Testis (tissue), 2 donors: ENCODE measurements at regions not wholly inside any gene's neighbourhood (a gene's known extent, or its start where the extent isn't known, plus 50 kb on each side); places are given as distances from the start of the nearest gene placed in this dataset.

Experiments used
- DNase-seq: peaks from one replicate; pipeline ENCODE4 v3.0.0-alpha.2; 2019
- H3K27ac ChIP-seq, 2 donors: fragments of 200-600 bp; sonication (generic); one replicate each; pipeline ENCODE4 v1.5.1; 2019
- H3K27me3 ChIP-seq: fragments of 200-600 bp; sonication (generic); one replicate; pipeline ENCODE4 v1.5.1; 2019
- H3K36me3 ChIP-seq: fragments of 200-600 bp; sonication (generic); one replicate; pipeline ENCODE4 v1.5.1; 2017; ENCODE audit warnings: low read depth; ENCODE audit errors: missing control alignments
- H3K4me1 ChIP-seq: fragments of 200-600 bp; sonication (generic); one replicate; pipeline ENCODE4 v1.5.1; 2019
- H3K4me3 ChIP-seq, 2 donors: fragments of 200-600 bp; sonication (generic); one replicate each; pipeline ENCODE4 v1.5.1; 2017 to 2019
- H3K9me3 ChIP-seq: fragments of 200-600 bp; sonication (generic); one replicate; pipeline ENCODE4 v1.5.1; 2017
- CTCF ChIP-seq, 3 experiments: fragments of 450-650 bp in 2 of 3; fragments of 200-600 bp in 1 of 3; sonication (generic) in 1 of 3; IDR thresholded peaks; one replicate each; pipeline ENCODE4 v1.5.1; 2016 to 2019; ENCODE audit warnings: antibody characterized with exemption in 3 of 3, mild to moderate bottlenecking in 2 of 3, moderate library complexity in 1 of 3
- POLR2A ChIP-seq: fragments of 450-650 bp; IDR thresholded peaks from one replicate; pipeline ENCODE4 v1.6.1; 2017; ENCODE audit warnings: antibody characterized with exemption, mild to moderate bottlenecking, moderate library complexity
- WGBS, 2 donors: methylation state at CpG; one replicate each; pipeline ENCODE4 v1.1.5; 2018; 5-methylcytosine and 5-hydroxymethylcytosine counted together
- intact Hi-C: fragments of 100-400 bp; cut with DNase I; formaldehyde crosslinking; loops from one replicate; pipeline ENCODE4 v1.15.1; 2023; ENCODE audit warnings: low total_unique reads

- no peak for DNase-seq
- Histone ChIP-seq H3K27me3 (no peaks in the 10 kb centered on the region), H3K4me1 (no peaks in the 10 kb centered on the region), H3K9me3 (no peaks in the 10 kb centered on the region), H3K4me3 (no peak overlapping the region), H3K36me3 (no peaks in the 10 kb centered on the region), H3K27ac (no peak overlapping the region)
- TF ChIP-seq CTCF (IDR thresholded peaks at IDR 0.05) (no peak), POLR2A (no peak)
- intact Hi-C loops = no loop called here
- WGBS, 2 donors = 51 to 60% methylated on average over 1 of the region's 1 CpG
Observed at GRCh38 chr4:12296366-12296765, 867.7 kb upstream of the HS3ST1 start.

- TF ChIP-seq CTCF (IDR thresholded peaks at IDR 0.05) (no peak), POLR2A (no peak)
- Histone ChIP-seq H3K27ac (no peak overlapping the region), H3K4me1 (no peaks in the 10 kb centered on the region), H3K36me3 (no peaks in the 10 kb centered on the region), H3K9me3 (no peaks in the 10 kb centered on the region), H3K27me3 (no peaks in the 10 kb centered on the region), H3K4me3 (no peak overlapping the region)
- DNase-seq = no peak
- WGBS, 2 donors = 21 to 47% methylated on average over 1 of the region's 1 CpG
- intact Hi-C loops = no loop called here
Observed at GRCh38 chr4:12293906-12294525, 865.3 kb upstream of the HS3ST1 start.

- WGBS, 2 donors = 92% methylated on average over 5 of the region's 5 CpGs
- TF ChIP-seq POLR2A (no peak), CTCF (IDR thresholded peaks at IDR 0.05) (no peak)
- intact Hi-C loops = no loop called here
Observed at GRCh38 chr4:12286351-12286750, 857.7 kb upstream of the HS3ST1 start.

GRCh38 chr4:12270546-12270945 lies 841.9 kb upstream of the HS3ST1 start:
- WGBS, 2 donors = 21 to 39% methylated on average over 4 of the region's 4 CpGs
- TF ChIP-seq CTCF (IDR thresholded peaks at IDR 0.05) (no peak), POLR2A (no peak)
- intact Hi-C loops = no loop called here
- Histone ChIP-seq H3K27ac (no peak overlapping the region), H3K4me1 (no peaks in the 10 kb centered on the region), H3K36me3 (no peaks in the 10 kb centered on the region), H3K9me3 (no peaks in the 10 kb centered on the region), H3K4me3 (no peak overlapping the region), H3K27me3 (no peaks in the 10 kb centered on the region)
- DNase-seq = no peak

More at GRCh38 chr4:12286351-12286750, 857.7 kb upstream of the HS3ST1 start:
- H3K4me3 ChIP-seq = no peak overlapping the region
- H3K27me3 ChIP-seq = no peaks in the 10 kb centered on the region
- H3K9me3 ChIP-seq = no peaks in the 10 kb centered on the region
- no peak overlapping the region for H3K27ac ChIP-seq
- no peak for DNase-seq
- H3K4me1 ChIP-seq = no peaks in the 10 kb centered on the region
- no peaks in the 10 kb centered on the region for H3K36me3 ChIP-seq

- H3K27me3 ChIP-seq = no peaks in the 10 kb centered on the region
- intact Hi-C loops = no loop called here
- DNase-seq = no peak
- no peaks in the 10 kb centered on the region for H3K9me3 ChIP-seq
- H3K4me3 ChIP-seq = no peak overlapping the region
- TF ChIP-seq CTCF (IDR thresholded peaks at IDR 0.05) = no peak
- H3K4me1 ChIP-seq = no peaks in the 10 kb centered on the region
- no peak overlapping the region for H3K27ac ChIP-seq
- no peaks in the 10 kb centered on the region for H3K36me3 ChIP-seq
- 91 to 93% methylated on average over 2 of the region's 2 CpGs for WGBS, 2 donors
Observed at GRCh38 chr4:12265554-12265953, 836.9 kb upstream of the HS3ST1 start.
